CD4-positive, alpha-beta T cell (primary cell): ENCODE measurements at regions not wholly inside any gene's neighbourhood (a gene's known extent, or its start where the extent isn't known, plus 50 kb on each side); places are given as distances from the start of the nearest gene placed in this dataset.
"Not testable (repeated sequence)": the region's sequence is repeated elsewhere in the genome, so short reads cannot be mapped to it uniquely, and the experiment has no call there.

Source experiments
- ATAC-seq: fragments of 200-7000 bp; cut with Tn5 transposase; one replicate; pipeline ENCODE4 v1.10.0; 2022; ENCODE audit warnings: mild to moderate bottlenecking; ENCODE audit not compliant: poor library complexity
- CTCF ChIA-PET: fragments of 350-600 bp; sonication (Branson Sonifier 250); formaldehyde crosslinking; loops from one replicate; lab custom pipeline; 2021; ENCODE audit warnings: antibody characterized with exemption, inconsistent platforms; lab: Charles Lee
- POLR2A ChIA-PET: fragments of 350-600 bp; sonication (Branson Sonifier 250); formaldehyde crosslinking; loops from one replicate; lab custom pipeline; 2021; ENCODE audit warnings: antibody characterized with exemption, inconsistent platforms; lab: Charles Lee
- DNase-seq, 14 experiments: peaks; one replicate each; pipeline ENCODE4 v3.0.0-alpha.2; 2013 to 2020; ENCODE audit warnings: mixed read lengths in 2 of 14
- H3K27ac ChIP-seq, 2 donors: one replicate each; pipeline versions ENCODE4 v1.5.1 to v1.7.0; 2013; ENCODE audit warnings: low read length in 2 of 2, low read depth in 1 of 2, mild to moderate bottlenecking in 1 of 2
- H3K27me3 ChIP-seq, 2 experiments: 1 replicate in 1 of 2; 2 replicates in 1 of 2; pipeline versions ENCODE4 v1.6.1 to v1.7.0; 2013; ENCODE audit warnings: low read length in 2 of 2, control low read depth in 1 of 2, mild to moderate bottlenecking in 1 of 2, moderate library complexity in 1 of 2; ENCODE audit not compliant: insufficient read depth in 2 of 2, control insufficient read depth in 1 of 2
- H3K36me3 ChIP-seq: one replicate; pipeline ENCODE4 v1.6.1; 2013; ENCODE audit warnings: low read length, control low read depth; ENCODE audit not compliant: insufficient read depth
- H3K4me1 ChIP-seq: one replicate; pipeline ENCODE4 v1.6.1; 2013; ENCODE audit warnings: low read length, control low read depth; ENCODE audit not compliant: insufficient read depth
- H3K4me3 ChIP-seq: one replicate; pipeline ENCODE4 v1.5.1; 2013; ENCODE audit warnings: mild to moderate bottlenecking, low read length, moderate library complexity
- H3K9me3 ChIP-seq, 2 experiments: 1 replicate in 1 of 2; 2 replicates in 1 of 2; pipeline versions ENCODE4 v1.6.1 to v1.7.0; 2013; ENCODE audit warnings: low read length in 2 of 2, mild to moderate bottlenecking in 2 of 2, control low read depth in 1 of 2, moderate library complexity in 1 of 2; ENCODE audit not compliant: control insufficient read depth in 1 of 2, insufficient read depth in 1 of 2
- H3K27ac Mint-ChIP-seq: one replicate; pipeline ENCODE4 v1.8.0; 2020; ENCODE audit warnings: mixed read lengths
- H3K27me3 Mint-ChIP-seq: one replicate; pipeline ENCODE4 v1.8.0; 2021; ENCODE audit warnings: mixed read lengths
- H3K36me3 Mint-ChIP-seq: one replicate; pipeline ENCODE4 v1.8.0; 2021; ENCODE audit warnings: low read depth, mixed read lengths
- H3K4me1 Mint-ChIP-seq: one replicate; pipeline ENCODE4 v1.8.0; 2021; ENCODE audit warnings: low read depth, mixed read lengths
- H3K4me3 Mint-ChIP-seq: one replicate; pipeline ENCODE4 v1.8.0; 2020; ENCODE audit warnings: mild to moderate bottlenecking, mixed read lengths
- H3K9me3 Mint-ChIP-seq: one replicate; pipeline ENCODE4 v1.8.0; 2020; ENCODE audit warnings: mixed read lengths
- CTCF ChIP-seq: fragments of 200-600 bp; IDR thresholded peaks from one replicate; pipeline ENCODE4 v1.8.0; 2022; ENCODE audit warnings: antibody characterized with exemption, mild to moderate bottlenecking
- intact Hi-C, 2 experiments: fragments of 100-400 bp; cut with DNase I in 1 of 2; cut with micrococcal nuclease in 1 of 2; formaldehyde crosslinking; loops; one replicate each; pipeline versions ENCODE4 v1.15.1 to v1.9.0; 2023 to 2025; cut with DNase I, micrococcal nuclease

GRCh38 chr4:30117433-30117832, 602.7 kb upstream of the PCDH7 start:
- H3K27ac Mint-ChIP-seq = no peak overlapping the region
- peaks cover 0 to 12% of the 10 kb centered on the region in 2 experiments for H3K9me3 ChIP-seq
- CTCF ChIA-PET = no interaction called here
- no peak overlapping the region for H3K27ac ChIP-seq
- H3K4me3 ChIP-seq = no peak overlapping the region
- ATAC-seq (no peak), DNase-seq (no peak)
- POLR2A ChIA-PET = no interaction called here
- intact Hi-C loops = no loop called here
- H3K4me1 Mint-ChIP-seq = no peaks in the 10 kb centered on the region
- no peaks in the 10 kb centered on the region for H3K36me3 ChIP-seq
- no peak overlapping the region for H3K4me3 Mint-ChIP-seq
- H3K27me3 Mint-ChIP-seq = no peaks in the 10 kb centered on the region
- no peaks in the 10 kb centered on the region for H3K36me3 Mint-ChIP-seq
- no peak for TF ChIP-seq CTCF
- H3K27me3 ChIP-seq = no peaks in the 10 kb centered on the region
- H3K4me1 ChIP-seq = no peaks in the 10 kb centered on the region
- peaks cover 19% of the 10 kb centered on the region for H3K9me3 Mint-ChIP-seq

GRCh38 chr4:30122711-30123110, 597.5 kb upstream of the PCDH7 start:
- POLR2A ChIA-PET = no interaction called here

GRCh38 chr4:30124621-30125020, 595.5 kb upstream of the PCDH7 start:
- ATAC-seq, H3K27ac ChIP-seq, H3K27me3 ChIP-seq, H3K36me3 ChIP-seq, H3K4me3 Mint-ChIP-seq, H3K4me1 ChIP-seq, CTCF ChIA-PET, H3K27ac Mint-ChIP-seq, intact Hi-C loops, H3K9me3 Mint-ChIP-seq, H3K4me1 Mint-ChIP-seq, DNase-seq, H3K4me3 ChIP-seq, H3K27me3 Mint-ChIP-seq, H3K36me3 Mint-ChIP-seq, H3K9me3 ChIP-seq, POLR2A ChIA-PET: not testable (repeated sequence)

More at GRCh38 chr4:30122711-30123110, 597.5 kb upstream of the PCDH7 start:
- Histone ChIP-seq H3K4me3 (no peak overlapping the region), H3K4me1 (no peaks in the 10 kb centered on the region), H3K27ac (no peak overlapping the region), H3K9me3 (peaks cover 0 to 12% of the 10 kb centered on the region in 2 experiments), H3K36me3 (no peaks in the 10 kb centered on the region), H3K27me3 (no peaks in the 10 kb centered on the region)
- no peak overlapping the region for H3K27ac Mint-ChIP-seq
- ATAC-seq = no peak
- no peaks in the 10 kb centered on the region for H3K36me3 Mint-ChIP-seq
- H3K4me1 Mint-ChIP-seq = no peaks in the 10 kb centered on the region
- TF ChIP-seq CTCF = no peak
- no peak for DNase-seq
- H3K9me3 Mint-ChIP-seq = peaks cover 5% of the 10 kb centered on the region
- CTCF ChIA-PET = no interaction called here
- H3K4me3 Mint-ChIP-seq = no peak overlapping the region
- intact Hi-C loops = no loop called here
- H3K27me3 Mint-ChIP-seq = no peaks in the 10 kb centered on the region

- Mint-ChIP-seq H3K4me1 (no peaks in the 10 kb centered on the region), H3K27ac (no peak overlapping the region), H3K36me3 (no peaks in the 10 kb centered on the region), H3K27me3 (no peaks in the 10 kb centered on the region), H3K4me3 (no peak overlapping the region), H3K9me3 (peaks cover 5% of the 10 kb centered on the region)
- Histone ChIP-seq H3K36me3 (no peaks in the 10 kb centered on the region), H3K9me3 (peaks cover 0 to 9% of the 10 kb centered on the region in 2 experiments), H3K4me3 (no peak overlapping the region), H3K27ac (no peak overlapping the region), H3K4me1 (no peaks in the 10 kb centered on the region), H3K27me3 (no peaks in the 10 kb centered on the region)
- ChIA-PET CTCF (no interaction called here), POLR2A (no interaction called here)
- no peak for DNase-seq
- ATAC-seq = no peak
- intact Hi-C loops = no loop called here
- TF ChIP-seq CTCF = no peak
These were observed 594.3 kb upstream of the PCDH7 start for GRCh38 chr4:30125868-30126267.
